WTC11 (cell line): ENCODE measurements at regions not wholly inside any gene's neighbourhood (a gene's known extent, or its start where the extent isn't known, plus 50 kb on each side); places are given as distances from the start of the nearest gene placed in this dataset.

Experiments used
- ATAC-seq: fragments of 200-7000 bp; cut with Tn5 transposase; 2 replicates; pipeline ENCODE4 v1.10.0; 2021; ENCODE audit warnings: mild to moderate bottlenecking, moderate library complexity
- CTCF ChIA-PET: fragments of 300-600 bp; sonication (Branson Sonifier 250); formaldehyde crosslinking; loops from one replicate; lab custom pipeline; 2021; ENCODE audit warnings: antibody characterized with exemption; lab: Charles Lee
- POLR2A ChIA-PET: fragments of 350-600 bp; sonication (Branson Sonifier 250); formaldehyde crosslinking; loops from one replicate; lab custom pipeline; 2021; ENCODE audit warnings: antibody characterized with exemption; lab: Charles Lee
- DNase-seq: peaks from one replicate; pipeline ENCODE4 v3.0.0; 2021; ENCODE audit warnings: low spot score
- H3K27ac Mint-ChIP-seq: 2 replicates; pipeline ENCODE4 v1.8.0; 2021; ENCODE audit warnings: mixed read lengths
- H3K27me3 Mint-ChIP-seq: 2 replicates; pipeline ENCODE4 v1.8.0; 2021; ENCODE audit warnings: low read depth, mild to moderate bottlenecking, moderate library complexity, mixed read lengths
- H3K36me3 Mint-ChIP-seq: 2 replicates; pipeline ENCODE4 v1.8.0; 2021; ENCODE audit warnings: mixed read lengths
- H3K4me1 Mint-ChIP-seq: 2 replicates; pipeline ENCODE4 v1.8.0; 2022; ENCODE audit warnings: mixed read lengths
- H3K4me3 Mint-ChIP-seq: 2 replicates; pipeline ENCODE4 v1.8.0; 2021; ENCODE audit warnings: mild to moderate bottlenecking, moderate library complexity, mixed read lengths
- H3K9me3 Mint-ChIP-seq: 2 replicates; pipeline ENCODE4 v1.8.0; 2021; ENCODE audit warnings: mixed read lengths
- ARID4B ChIP-seq: sonication (generic); formaldehyde crosslinking; IDR thresholded peaks from 2 replicates; pipeline ENCODE4 v1.8.0; 2023; ENCODE audit warnings: missing genetic modification reagents, mild to moderate bottlenecking, borderline replicate concordance
- CTCF ChIP-seq: fragments of 200-600 bp; IDR thresholded peaks from 2 replicates; pipeline ENCODE4 v1.8.0; 2022; ENCODE audit warnings: antibody characterized with exemption
- EMX1 ChIP-seq: fragments of 250-450 bp; sonication (Bioruptor Pico); IDR thresholded peaks from 2 replicates; pipeline ENCODE4 v1.8.0; 2021; ENCODE audit warnings: mild to moderate bottlenecking
- FOXJ3 ChIP-seq: sonication (generic); formaldehyde crosslinking; IDR thresholded peaks from 2 replicates; pipeline ENCODE4 v1.9.0; 2021; ENCODE audit warnings: missing genetic modification reagents, mild to moderate bottlenecking, borderline replicate concordance
- FOXK1 ChIP-seq: sonication (generic); formaldehyde crosslinking; IDR thresholded peaks from 2 replicates; pipeline ENCODE4 v1.8.0; 2022; ENCODE audit warnings: mild to moderate bottlenecking, moderate library complexity, missing genetic modification reagents
- GRHL2 ChIP-seq: fragments of 250-450 bp; sonication (Bioruptor Pico); IDR thresholded peaks from 2 replicates; pipeline ENCODE4 v1.8.0; 2022; ENCODE audit warnings: mild to moderate bottlenecking, moderate library complexity; ENCODE audit not compliant: insufficient replicate concordance, severe bottlenecking
- HMGA2 ChIP-seq: fragments of 250-450 bp; sonication (Bioruptor Pico); IDR thresholded peaks from 2 replicates; pipeline ENCODE4 v1.4.0; 2021; ENCODE audit warnings: mild to moderate bottlenecking, moderate library complexity
- HMGXB4 ChIP-seq: sonication (generic); formaldehyde crosslinking; IDR thresholded peaks from 2 replicates; pipeline ENCODE4 v1.8.1; 2023; ENCODE audit warnings: mild to moderate bottlenecking, moderate library complexity, missing genetic modification reagents
- IRF2 ChIP-seq: sonication (generic); formaldehyde crosslinking; IDR thresholded peaks from 2 replicates; pipeline ENCODE4 v1.8.0; 2022; ENCODE audit warnings: low read depth, missing genetic modification reagents, borderline replicate concordance
- JUN ChIP-seq: sonication (generic); formaldehyde crosslinking; IDR thresholded peaks from 2 replicates; pipeline ENCODE4 v1.8.0; 2023; ENCODE audit warnings: mild to moderate bottlenecking, missing genetic modification reagents
- KAT7 ChIP-seq: sonication (generic); formaldehyde crosslinking; IDR thresholded peaks from 2 replicates; pipeline ENCODE4 v1.8.1; 2023; ENCODE audit warnings: missing genetic modification reagents, mild to moderate bottlenecking, borderline replicate concordance
- MXD4 ChIP-seq: fragments of 250-450 bp; sonication (Bioruptor Pico); IDR thresholded peaks from 2 replicates; pipeline ENCODE4 v1.8.0; 2021; ENCODE audit warnings: mild to moderate bottlenecking, moderate library complexity, borderline replicate concordance
- NR1H2 ChIP-seq: sonication (generic); formaldehyde crosslinking; IDR thresholded peaks from 2 replicates; pipeline ENCODE4 v1.9.0; 2021; ENCODE audit warnings: mild to moderate bottlenecking, moderate library complexity, missing genetic modification reagents
- NR2C2 ChIP-seq: sonication (generic); formaldehyde crosslinking; IDR thresholded peaks from 2 replicates; pipeline ENCODE4 v1.8.0; 2022; ENCODE audit warnings: mild to moderate bottlenecking, missing genetic modification reagents
- OVOL2 ChIP-seq: fragments of 250-450 bp; sonication (Bioruptor Pico); IDR thresholded peaks from 2 replicates; pipeline ENCODE4 v1.9.0; 2021; ENCODE audit warnings: mild to moderate bottlenecking, borderline replicate concordance
- PRRX2 ChIP-seq: fragments of 250-450 bp; sonication (Bioruptor Pico); IDR thresholded peaks from 2 replicates; pipeline ENCODE4 v1.8.0; 2021; ENCODE audit warnings: mild to moderate bottlenecking
- SMAD3 ChIP-seq: sonication (generic); formaldehyde crosslinking; IDR thresholded peaks from 2 replicates; pipeline ENCODE4 v1.8.0; 2022; ENCODE audit warnings: missing genetic modification reagents, mild to moderate bottlenecking, borderline replicate concordance
- SMAD4 ChIP-seq: sonication (generic); formaldehyde crosslinking; IDR thresholded peaks from 2 replicates; pipeline ENCODE4 v1.8.0; 2022; ENCODE audit warnings: mild to moderate bottlenecking, missing genetic modification reagents
- SP1 ChIP-seq: sonication (generic); formaldehyde crosslinking; conservative IDR thresholded peaks from 2 replicates; pipeline ENCODE4 v1.8.1; 2022; ENCODE audit warnings: missing genetic modification reagents
- TEAD1 ChIP-seq: sonication (generic); formaldehyde crosslinking; IDR thresholded peaks from 2 replicates; pipeline ENCODE4 v1.8.0; 2022; ENCODE audit warnings: mild to moderate bottlenecking, missing genetic modification reagents
- ZNF219 ChIP-seq: sonication (generic); formaldehyde crosslinking; IDR thresholded peaks from 2 replicates; pipeline ENCODE4 v1.8.0; 2023; ENCODE audit warnings: missing genetic modification reagents, mild to moderate bottlenecking, borderline replicate concordance
- ZNF317 ChIP-seq: sonication (generic); formaldehyde crosslinking; IDR thresholded peaks from 2 replicates; pipeline ENCODE4 v1.8.1; 2023; ENCODE audit warnings: low read depth, mild to moderate bottlenecking, moderate library complexity, missing genetic modification reagents, borderline replicate concordance
- ZNF423 ChIP-seq: fragments of 250-450 bp; sonication (Bioruptor Pico); IDR thresholded peaks from 2 replicates; pipeline ENCODE4 v2.1.2; 2022; ENCODE audit warnings: mild to moderate bottlenecking, moderate library complexity
- TF ChIP-seq, protein P1 (sequence below): sonication (generic); formaldehyde crosslinking; IDR thresholded peaks from 2 replicates; pipeline ENCODE4 v1.8.1; 2023; ENCODE audit warnings: mild to moderate bottlenecking, missing genetic modification reagents
- TF ChIP-seq, protein P2 (sequence below): sonication (generic); formaldehyde crosslinking; IDR thresholded peaks from 2 replicates; pipeline ENCODE4 v1.8.0; 2023; ENCODE audit warnings: mild to moderate bottlenecking, missing genetic modification reagents

DNA sequence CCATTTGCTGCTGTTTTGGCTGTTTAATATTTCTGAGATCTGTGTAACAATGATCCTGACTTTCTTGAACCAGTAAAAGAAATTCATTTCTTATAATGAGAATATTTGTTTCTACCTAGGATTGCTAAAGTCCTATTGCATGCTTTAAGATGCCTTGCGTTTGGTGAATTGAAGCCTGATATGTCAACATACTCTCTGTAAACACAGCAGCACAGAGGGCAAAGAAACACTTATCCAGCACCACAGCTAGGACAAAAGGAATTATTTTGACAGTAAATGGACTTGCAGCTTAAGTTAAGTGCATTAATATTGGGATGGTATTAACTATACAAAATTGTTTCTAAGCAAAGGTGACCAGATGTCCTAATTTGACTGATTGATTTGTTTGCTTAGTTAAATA is 2031.2 kb upstream of the CDH6 start:
- ATAC-seq (no peak), DNase-seq (no peak)
- POLR2A ChIA-PET, result no interaction called here
- CTCF ChIA-PET, result no interaction called here
- Mint-ChIP-seq H3K36me3 (peaks cover 3% of the 10 kb centered on the region), H3K9me3 (peaks cover 14% of the 10 kb centered on the region), H3K27ac (no peak overlapping the region), H3K27me3 (no peaks in the 10 kb centered on the region), H3K4me1 (peaks cover 8% of the 10 kb centered on the region), H3K4me3 (no peak overlapping the region)
- TF ChIP-seq, protein P1, sequence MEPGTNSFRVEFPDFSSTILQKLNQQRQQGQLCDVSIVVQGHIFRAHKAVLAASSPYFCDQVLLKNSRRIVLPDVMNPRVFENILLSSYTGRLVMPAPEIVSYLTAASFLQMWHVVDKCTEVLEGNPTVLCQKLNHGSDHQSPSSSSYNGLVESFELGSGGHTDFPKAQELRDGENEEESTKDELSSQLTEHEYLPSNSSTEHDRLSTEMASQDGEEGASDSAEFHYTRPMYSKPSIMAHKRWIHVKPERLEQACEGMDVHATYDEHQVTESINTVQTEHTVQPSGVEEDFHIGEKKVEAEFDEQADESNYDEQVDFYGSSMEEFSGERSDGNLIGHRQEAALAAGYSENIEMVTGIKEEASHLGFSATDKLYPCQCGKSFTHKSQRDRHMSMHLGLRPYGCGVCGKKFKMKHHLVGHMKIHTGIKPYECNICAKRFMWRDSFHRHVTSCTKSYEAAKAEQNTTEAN (CRISPR knock-in tag), result no peak
- TF ChIP-seq ZNF317 (CRISPR knock-in tag), result no peak
- TF ChIP-seq HMGXB4 (CRISPR knock-in tag), result no peak
- no peak for TF ChIP-seq EMX1 (CRISPR knock-in tag)
- no peak for TF ChIP-seq OVOL2 (CRISPR knock-in tag)
- TF ChIP-seq HMGA2 (CRISPR knock-in tag), result no peak
- no peak for TF ChIP-seq TEAD1 (CRISPR knock-in tag)
- TF ChIP-seq PRRX2 (CRISPR knock-in tag), result no peak
- TF ChIP-seq IRF2, result no peak
- no peak for TF ChIP-seq NR1H2
- TF ChIP-seq ZNF219 (CRISPR knock-in tag), result no peak
- TF ChIP-seq, protein P2, sequence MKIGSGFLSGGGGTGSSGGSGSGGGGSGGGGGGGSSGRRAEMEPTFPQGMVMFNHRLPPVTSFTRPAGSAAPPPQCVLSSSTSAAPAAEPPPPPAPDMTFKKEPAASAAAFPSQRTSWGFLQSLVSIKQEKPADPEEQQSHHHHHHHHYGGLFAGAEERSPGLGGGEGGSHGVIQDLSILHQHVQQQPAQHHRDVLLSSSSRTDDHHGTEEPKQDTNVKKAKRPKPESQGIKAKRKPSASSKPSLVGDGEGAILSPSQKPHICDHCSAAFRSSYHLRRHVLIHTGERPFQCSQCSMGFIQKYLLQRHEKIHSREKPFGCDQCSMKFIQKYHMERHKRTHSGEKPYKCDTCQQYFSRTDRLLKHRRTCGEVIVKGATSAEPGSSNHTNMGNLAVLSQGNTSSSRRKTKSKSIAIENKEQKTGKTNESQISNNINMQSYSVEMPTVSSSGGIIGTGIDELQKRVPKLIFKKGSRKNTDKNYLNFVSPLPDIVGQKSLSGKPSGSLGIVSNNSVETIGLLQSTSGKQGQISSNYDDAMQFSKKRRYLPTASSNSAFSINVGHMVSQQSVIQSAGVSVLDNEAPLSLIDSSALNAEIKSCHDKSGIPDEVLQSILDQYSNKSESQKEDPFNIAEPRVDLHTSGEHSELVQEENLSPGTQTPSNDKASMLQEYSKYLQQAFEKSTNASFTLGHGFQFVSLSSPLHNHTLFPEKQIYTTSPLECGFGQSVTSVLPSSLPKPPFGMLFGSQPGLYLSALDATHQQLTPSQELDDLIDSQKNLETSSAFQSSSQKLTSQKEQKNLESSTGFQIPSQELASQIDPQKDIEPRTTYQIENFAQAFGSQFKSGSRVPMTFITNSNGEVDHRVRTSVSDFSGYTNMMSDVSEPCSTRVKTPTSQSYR (CRISPR knock-in tag), result no peak
- TF ChIP-seq MXD4 (CRISPR knock-in tag), result no peak
- TF ChIP-seq SP1, result no peak
- no peak for TF ChIP-seq ZNF423 (CRISPR knock-in tag)
- TF ChIP-seq CTCF, result no peak
- TF ChIP-seq KAT7, result no peak
- TF ChIP-seq NR2C2 (CRISPR knock-in tag), result no peak
- TF ChIP-seq FOXJ3 (CRISPR knock-in tag), result no peak

- no peaks in the 10 kb centered on the region; the same call in 1 of the 2 replicates for H3K36me3 Mint-ChIP-seq
- peaks cover 10% of the 10 kb centered on the region for H3K4me1 Mint-ChIP-seq
- H3K9me3 Mint-ChIP-seq, result peaks cover 12% of the 10 kb centered on the region
- no peak overlapping the region for H3K4me3 Mint-ChIP-seq
- DNase-seq (no peak), ATAC-seq (no peak)
- H3K27ac Mint-ChIP-seq, result no peak overlapping the region
- ChIA-PET POLR2A (no interaction called here), CTCF (no interaction called here)
- no peaks in the 10 kb centered on the region; the same call in 1 of the 2 replicates for H3K27me3 Mint-ChIP-seq
- TF ChIP-seq SMAD3, result no peak
- TF ChIP-seq ARID4B (CRISPR knock-in tag), result no peak
- no peak for TF ChIP-seq FOXK1 (CRISPR knock-in tag)
- TF ChIP-seq TEAD1 (CRISPR knock-in tag), result no peak
- TF ChIP-seq JUN (CRISPR knock-in tag), result no peak
- no peak for TF ChIP-seq FOXJ3 (CRISPR knock-in tag)
- no peak for TF ChIP-seq GRHL2 (CRISPR knock-in tag)
- no peak for TF ChIP-seq SMAD4 (CRISPR knock-in tag)
Observed at GRCh38 chr5:29161399-29162291, 2031.8 kb upstream of the CDH6 start.
